DOHH2 (cell line): ENCODE measurements at regions not wholly inside any gene's neighbourhood (a gene's known extent, or its start where the extent isn't known, plus 50 kb on each side); places are given as distances from the start of the nearest gene placed in this dataset.

Source experiments
- H3F3A ChIP-seq: fragments of 200-600 bp; sonication (generic), shearing (Covaris generic); 2 replicates; pipeline ENCODE4 v1.6.0; 2016; ENCODE audit warnings: antibody characterized with exemption, mild to moderate bottlenecking; ENCODE audit not compliant: control insufficient read depth, insufficient read depth
- H3K27ac ChIP-seq: fragments of 200-600 bp; sonication (generic); 2 replicates; pipeline ENCODE4 v1.5.1; 2014; ENCODE audit warnings: low read depth, mild to moderate bottlenecking, low read length, moderate library complexity
- H3K27me3 ChIP-seq: fragments of 200-600 bp; sonication (generic); 2 replicates; pipeline ENCODE4 v1.6.1; 2014; ENCODE audit warnings: mild to moderate bottlenecking, low read length, mixed read lengths; ENCODE audit not compliant: control insufficient read depth
- H3K36me3 ChIP-seq: fragments of 200-600 bp; sonication (generic); 2 replicates; pipeline ENCODE4 v1.6.1; 2014; ENCODE audit warnings: mild to moderate bottlenecking, low read length, moderate library complexity, mixed read lengths; ENCODE audit not compliant: control insufficient read depth
- H3K4me1 ChIP-seq: fragments of 200-600 bp; sonication (generic); 2 replicates; pipeline ENCODE4 v1.6.1; 2014; ENCODE audit warnings: mild to moderate bottlenecking, low read length, mixed read lengths; ENCODE audit not compliant: control insufficient read depth
- H3K4me2 ChIP-seq: fragments of 200-600 bp; sonication (generic); 2 replicates; pipeline ENCODE4 v1.6.0; 2014; ENCODE audit warnings: mild to moderate bottlenecking, low read length, moderate library complexity
- H3K4me3 ChIP-seq: fragments of 200-600 bp; sonication (generic); 2 replicates; pipeline ENCODE4 v1.5.1; 2014; ENCODE audit warnings: mild to moderate bottlenecking, low read length, mixed read lengths
- H3K79me2 ChIP-seq: fragments of 200-600 bp; sonication (generic); 2 replicates; pipeline ENCODE4 v1.6.1; 2014; ENCODE audit warnings: mild to moderate bottlenecking, low read length, mixed read lengths; ENCODE audit not compliant: control insufficient read depth
- H3K9me2 ChIP-seq: fragments of 200-600 bp; sonication (generic); replicated peaks from 2 replicates; pipeline ENCODE4 v1.6.1; 2014; ENCODE audit warnings: mild to moderate bottlenecking, low read length, mixed read lengths; ENCODE audit not compliant: control insufficient read depth
- H3K9me3 ChIP-seq: fragments of 200-600 bp; sonication (generic); 2 replicates; pipeline ENCODE4 v1.6.1; 2014; ENCODE audit warnings: antibody characterized with exemption, low read length, mixed read lengths; ENCODE audit not compliant: control insufficient read depth, insufficient read depth
- H4K20me1 ChIP-seq: fragments of 200-600 bp; sonication (generic); 2 replicates; pipeline ENCODE4 v1.6.0; 2014; ENCODE audit warnings: low read depth, mild to moderate bottlenecking, antibody characterized with exemption, low read length, moderate library complexity; ENCODE audit not compliant: control insufficient read depth, insufficient read depth
- EZH2phosphoT487 ChIP-seq: fragments of 200-600 bp; sonication (generic); IDR thresholded peaks from 2 replicates; pipeline ENCODE4 v1.6.1; 2017; ENCODE audit warnings: borderline replicate concordance, mild to moderate bottlenecking, antibody characterized with exemption, low read length, moderate library complexity, mixed read lengths
- TF ChIP-seq, protein P1 (sequence below): fragments of 200-600 bp; sonication (generic); IDR thresholded peaks from one replicate; pipeline ENCODE4 v1.5.1; 2014; ENCODE audit warnings: antibody characterized with exemption, mild to moderate bottlenecking, low read depth, low read length; ENCODE audit not compliant: poor library complexity, severe bottlenecking

DNA sequence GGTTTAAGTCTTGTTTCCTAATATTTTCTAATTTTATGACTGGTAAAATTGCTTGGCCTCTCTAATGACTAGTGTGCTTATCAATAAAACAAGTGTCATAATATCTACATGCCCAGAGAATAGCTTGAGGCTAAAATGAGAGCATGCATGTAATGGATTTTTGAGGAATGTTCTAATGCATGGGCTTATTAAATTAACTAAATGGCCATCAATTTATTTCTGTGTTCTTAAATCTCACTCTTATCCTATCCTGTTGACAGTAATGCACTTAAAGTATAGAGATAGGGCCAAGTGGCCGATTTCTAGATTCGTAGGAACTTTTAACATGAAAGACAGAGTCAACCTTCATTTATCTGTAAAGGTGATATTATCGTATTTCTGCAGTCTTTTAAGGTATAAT lies 252.4 kb upstream of the COL3A1 start:
- no peak for TF ChIP-seq EZH2phosphoT487
- TF ChIP-seq, protein P1, sequence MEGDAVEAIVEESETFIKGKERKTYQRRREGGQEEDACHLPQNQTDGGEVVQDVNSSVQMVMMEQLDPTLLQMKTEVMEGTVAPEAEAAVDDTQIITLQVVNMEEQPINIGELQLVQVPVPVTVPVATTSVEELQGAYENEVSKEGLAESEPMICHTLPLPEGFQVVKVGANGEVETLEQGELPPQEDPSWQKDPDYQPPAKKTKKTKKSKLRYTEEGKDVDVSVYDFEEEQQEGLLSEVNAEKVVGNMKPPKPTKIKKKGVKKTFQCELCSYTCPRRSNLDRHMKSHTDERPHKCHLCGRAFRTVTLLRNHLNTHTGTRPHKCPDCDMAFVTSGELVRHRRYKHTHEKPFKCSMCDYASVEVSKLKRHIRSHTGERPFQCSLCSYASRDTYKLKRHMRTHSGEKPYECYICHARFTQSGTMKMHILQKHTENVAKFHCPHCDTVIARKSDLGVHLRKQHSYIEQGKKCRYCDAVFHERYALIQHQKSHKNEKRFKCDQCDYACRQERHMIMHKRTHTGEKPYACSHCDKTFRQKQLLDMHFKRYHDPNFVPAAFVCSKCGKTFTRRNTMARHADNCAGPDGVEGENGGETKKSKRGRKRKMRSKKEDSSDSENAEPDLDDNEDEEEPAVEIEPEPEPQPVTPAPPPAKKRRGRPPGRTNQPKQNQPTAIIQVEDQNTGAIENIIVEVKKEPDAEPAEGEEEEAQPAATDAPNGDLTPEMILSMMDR, result no peak
- no peaks in the 10 kb centered on the region for H3F3A ChIP-seq
- no peak overlapping the region for H3K4me3 ChIP-seq
- no peaks in the 10 kb centered on the region for H3K4me1 ChIP-seq
- H3K9me3 ChIP-seq, result no peaks in the 10 kb centered on the region
- no peak overlapping the region for H3K4me2 ChIP-seq
- no peaks in the 10 kb centered on the region for H3K79me2 ChIP-seq
- H3K9me2 ChIP-seq, result no peaks in the 10 kb centered on the region
- H4K20me1 ChIP-seq, result no peaks in the 10 kb centered on the region
- H3K27me3 ChIP-seq, result no peaks in the 10 kb centered on the region
- no peak overlapping the region for H3K27ac ChIP-seq
- no peaks in the 10 kb centered on the region for H3K36me3 ChIP-seq

GRCh38 chr2:188725746-188726360 lies 248.3 kb upstream of the COL3A1 start:
- Histone ChIP-seq H3K4me2 (no peak overlapping the region), H3F3A (no peaks in the 10 kb centered on the region), H3K4me3 (no peak overlapping the region), H4K20me1 (no peaks in the 10 kb centered on the region), H3K4me1 (no peaks in the 10 kb centered on the region), H3K36me3 (no peaks in the 10 kb centered on the region), H3K79me2 (no peaks in the 10 kb centered on the region), H3K27ac (no peak overlapping the region), H3K9me3 (no peaks in the 10 kb centered on the region), H3K9me2 (no peaks in the 10 kb centered on the region), H3K27me3 (no peaks in the 10 kb centered on the region)
- no peak for TF ChIP-seq EZH2phosphoT487
- TF ChIP-seq, protein P1, result no peak

- no peak overlapping the region for H3K27ac ChIP-seq
- H3K36me3 ChIP-seq, result no peaks in the 10 kb centered on the region
- no peaks in the 10 kb centered on the region for H3K9me2 ChIP-seq
- H3K9me3 ChIP-seq, result no peaks in the 10 kb centered on the region
- H3K27me3 ChIP-seq, result no peaks in the 10 kb centered on the region
- no peaks in the 10 kb centered on the region for H3K4me1 ChIP-seq
- no peaks in the 10 kb centered on the region for H4K20me1 ChIP-seq
- no peaks in the 10 kb centered on the region for H3F3A ChIP-seq
- H3K4me3 ChIP-seq, result no peak overlapping the region
- H3K4me2 ChIP-seq, result no peak overlapping the region
- H3K79me2 ChIP-seq, result no peaks in the 10 kb centered on the region
- TF ChIP-seq, protein P1, result no peak
- no peak for TF ChIP-seq EZH2phosphoT487
Observed at GRCh38 chr2:188726626-188727247, 247.4 kb upstream of the COL3A1 start.
